ENCODE measurements at regions not wholly inside any gene's neighbourhood (a gene's known extent, or its start where the extent isn't known, plus 50 kb on each side); places are given as distances from the start of the nearest gene placed in this dataset.

DNA sequence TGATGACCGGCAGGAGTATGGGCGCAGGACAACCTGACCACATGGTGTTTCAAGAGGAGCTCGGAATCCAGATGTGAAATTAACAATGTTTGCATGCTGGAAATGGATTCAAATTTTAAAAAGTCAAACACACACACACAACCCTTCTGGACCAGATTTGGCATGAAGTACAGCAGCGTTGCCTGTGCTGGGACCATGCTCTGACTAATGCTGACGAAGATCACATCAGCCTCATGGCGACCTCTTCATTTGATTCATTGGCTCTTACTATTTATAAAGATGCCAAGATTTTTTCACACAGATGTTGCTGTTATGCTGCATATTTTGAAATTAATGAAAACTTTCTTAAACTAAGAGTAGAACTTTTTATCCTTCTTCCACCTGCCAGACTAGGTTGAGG is 926.6 kb upstream of the TMEM132C start:
- Histone ChIP-seq H3K4me3 (ENCODE audit: control extremely low read depth in 1 of 5, extremely low read depth in 1 of 5, insufficient read depth in 1 of 5, low read depth in 2 of 5, low read length in 4 of 5) (no peak overlapping the region), H3K4me1 (ENCODE audit: control insufficient read depth in 2 of 2, insufficient read depth in 2 of 2, low read length in 2 of 2) (no peaks in the 10 kb centered on the region), H3K27me3 (replicated peaks in 1 of 4; ENCODE audit: control extremely low read depth in 1 of 4, control insufficient read depth in 3 of 4, insufficient read depth in 4 of 4, low read length in 3 of 4) (no peaks in the 10 kb centered on the region), H4K20me1 (ENCODE audit: control insufficient read depth, insufficient read depth, low read length, poor library complexity, severe bottlenecking) (no peaks in the 10 kb centered on the region), H3K4me2 (replicated peaks; ENCODE audit: low read depth, low read length, poor library complexity, severe bottlenecking) (no peak overlapping the region), H3K36me3 (replicated peaks in 1 of 2; ENCODE audit: control extremely low read depth in 1 of 2, control insufficient read depth in 1 of 2, extremely low read depth in 1 of 2, insufficient read depth in 2 of 2, low read length in 1 of 2) (no peaks in the 10 kb centered on the region), H3K9ac (ENCODE audit: low read length) (no peak overlapping the region), H3K9me3 (ENCODE audit: control extremely low read depth in 1 of 3, control insufficient read depth in 2 of 3, insufficient read depth in 1 of 3, low read length in 2 of 3) (peaks cover 0 to 4% (median 0%) of the 10 kb centered on the region in 3 donors), H2AFZ (ENCODE audit: insufficient read depth, low read depth, low read length, poor library complexity, severe bottlenecking) (no peak overlapping the region), H3K27ac (ENCODE audit: low read length in 2 of 2) (no peak overlapping the region), H3K79me2 (ENCODE audit: control insufficient read depth, insufficient read depth, low read length) (no peaks in the 10 kb centered on the region)
- DNase-seq (no peak), ATAC-seq (ENCODE audit: low read depth) (no peak)
- intact Hi-C loops (cut with micrococcal nuclease), result no loop called here
- H3K27me3 Mint-ChIP-seq, result no peaks in the 10 kb centered on the region
- H3K27ac Mint-ChIP-seq, result no peak overlapping the region
- H3K4me3 Mint-ChIP-seq, result no peak overlapping the region
- POLR2A ChIA-PET, result no interaction called here
- CTCF ChIA-PET, result no interaction called here
- 85% methylated on average over 2 of the region's 6 CpGs for WGBS (ENCODE audit: insufficient coverage)
- H3K9me3 Mint-ChIP-seq (ENCODE audit: insufficient read depth), result no peaks in the 10 kb centered on the region
- no peak for TF ChIP-seq EZH2 (IDR thresholded peaks at IDR 0.05; ENCODE audit: borderline replicate concordance, insufficient read depth, low read depth, low read length, poor library complexity, severe bottlenecking)
- TF ChIP-seq, protein P1, sequence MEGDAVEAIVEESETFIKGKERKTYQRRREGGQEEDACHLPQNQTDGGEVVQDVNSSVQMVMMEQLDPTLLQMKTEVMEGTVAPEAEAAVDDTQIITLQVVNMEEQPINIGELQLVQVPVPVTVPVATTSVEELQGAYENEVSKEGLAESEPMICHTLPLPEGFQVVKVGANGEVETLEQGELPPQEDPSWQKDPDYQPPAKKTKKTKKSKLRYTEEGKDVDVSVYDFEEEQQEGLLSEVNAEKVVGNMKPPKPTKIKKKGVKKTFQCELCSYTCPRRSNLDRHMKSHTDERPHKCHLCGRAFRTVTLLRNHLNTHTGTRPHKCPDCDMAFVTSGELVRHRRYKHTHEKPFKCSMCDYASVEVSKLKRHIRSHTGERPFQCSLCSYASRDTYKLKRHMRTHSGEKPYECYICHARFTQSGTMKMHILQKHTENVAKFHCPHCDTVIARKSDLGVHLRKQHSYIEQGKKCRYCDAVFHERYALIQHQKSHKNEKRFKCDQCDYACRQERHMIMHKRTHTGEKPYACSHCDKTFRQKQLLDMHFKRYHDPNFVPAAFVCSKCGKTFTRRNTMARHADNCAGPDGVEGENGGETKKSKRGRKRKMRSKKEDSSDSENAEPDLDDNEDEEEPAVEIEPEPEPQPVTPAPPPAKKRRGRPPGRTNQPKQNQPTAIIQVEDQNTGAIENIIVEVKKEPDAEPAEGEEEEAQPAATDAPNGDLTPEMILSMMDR (IDR thresholded peaks at IDR 0.05), result no peak
- no peaks in the 10 kb centered on the region for H3K4me1 Mint-ChIP-seq

DNA sequence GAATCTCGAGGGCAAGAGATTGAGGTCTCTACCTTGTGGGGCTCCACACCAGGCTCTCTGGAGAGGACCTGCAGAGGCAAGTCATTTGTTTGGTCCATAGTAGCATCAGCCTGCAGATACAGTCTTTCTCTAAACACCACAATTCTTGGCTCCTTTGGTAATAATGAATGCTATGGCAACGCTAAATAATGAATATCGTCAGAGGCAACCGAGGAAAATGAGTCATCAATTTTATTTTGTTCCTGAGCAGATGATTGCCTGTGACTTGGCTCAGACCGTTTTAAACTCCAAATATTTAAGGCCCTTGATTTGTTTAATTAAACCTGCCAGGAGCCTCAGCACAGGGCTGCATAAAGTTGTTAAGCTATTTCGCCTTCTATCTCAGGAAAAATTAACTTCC is 924.1 kb upstream of the TMEM132C start:
- H3K27me3 Mint-ChIP-seq, result no peaks in the 10 kb centered on the region
- no peak overlapping the region for H3K27ac ChIP-seq (ENCODE audit: low read length in 2 of 2)
- H3K4me3 ChIP-seq (ENCODE audit: control extremely low read depth in 1 of 5, extremely low read depth in 1 of 5, insufficient read depth in 1 of 5, low read depth in 2 of 5, low read length in 4 of 5), result no peak overlapping the region
- H3K4me1 Mint-ChIP-seq, result no peaks in the 10 kb centered on the region
- H2AFZ ChIP-seq (ENCODE audit: insufficient read depth, low read depth, low read length, poor library complexity, severe bottlenecking), result no peak overlapping the region
- peaks cover 2% of the 10 kb centered on the region for H3K9me3 Mint-ChIP-seq (ENCODE audit: insufficient read depth)
- H3K4me1 ChIP-seq (ENCODE audit: control insufficient read depth in 2 of 2, insufficient read depth in 2 of 2, low read length in 2 of 2), result no peaks in the 10 kb centered on the region
- no peaks in the 10 kb centered on the region for H3K36me3 ChIP-seq (replicated peaks in 1 of 2; ENCODE audit: control extremely low read depth in 1 of 2, control insufficient read depth in 1 of 2, extremely low read depth in 1 of 2, insufficient read depth in 2 of 2, low read length in 1 of 2)
- DNase-seq, result no peak
- CTCF ChIA-PET, result no interaction called here
- no peak overlapping the region for H3K27ac Mint-ChIP-seq
- TF ChIP-seq, protein P1 (IDR thresholded peaks at IDR 0.05), result no peak
- TF ChIP-seq EZH2 (IDR thresholded peaks at IDR 0.05; ENCODE audit: borderline replicate concordance, insufficient read depth, low read depth, low read length, poor library complexity, severe bottlenecking), result no peak
- POLR2A ChIA-PET, result no interaction called here
- no peak overlapping the region for H3K4me3 Mint-ChIP-seq
- WGBS (ENCODE audit: insufficient coverage), result 80% methylated on average over 4 of the region's 6 CpGs
- no peak for ATAC-seq (ENCODE audit: low read depth)
- intact Hi-C loops (cut with micrococcal nuclease), result no loop called here
- no peak overlapping the region for H3K9ac ChIP-seq (ENCODE audit: low read length)
- H3K9me3 ChIP-seq (ENCODE audit: control extremely low read depth in 1 of 3, control insufficient read depth in 2 of 3, insufficient read depth in 1 of 3, low read length in 2 of 3), result peaks cover 0 to 14% (median 0%) of the 10 kb centered on the region in 3 donors
- H3K79me2 ChIP-seq (ENCODE audit: control insufficient read depth, insufficient read depth, low read length), result no peaks in the 10 kb centered on the region
- no peaks in the 10 kb centered on the region for H4K20me1 ChIP-seq (ENCODE audit: control insufficient read depth, insufficient read depth, low read length, poor library complexity, severe bottlenecking)
- no peak overlapping the region for H3K4me2 ChIP-seq (replicated peaks; ENCODE audit: low read depth, low read length, poor library complexity, severe bottlenecking)
- H3K27me3 ChIP-seq (replicated peaks in 1 of 4; ENCODE audit: control extremely low read depth in 1 of 4, control insufficient read depth in 3 of 4, insufficient read depth in 4 of 4, low read length in 3 of 4), result no peaks in the 10 kb centered on the region

Data from B cell (primary cell).